ENCODE measurements at regions not wholly inside any gene's neighbourhood (a gene's known extent, or its start where the extent isn't known, plus 50 kb on each side); places are given as distances from the start of the nearest gene placed in this dataset.

GRCh38 chr7:52794621-52795020 is 240.8 kb upstream of the POM121L12 start:
- no peak for TF ChIP-seq CTCF (IDR thresholded peaks at IDR 0.05; ENCODE audit: insufficient read depth, low read length, poor library complexity, severe bottlenecking)
- no peak for TF ChIP-seq EZH2phosphoT487 (conservative IDR thresholded peaks at IDR 0.05; ENCODE audit: low read length)
